ENCODE measurements at regions not wholly inside any gene's neighbourhood (a gene's known extent, or its start where the extent isn't known, plus 50 kb on each side); places are given as distances from the start of the nearest gene placed in this dataset.

GRCh38 chr4:18319431-18319830, 297.9 kb upstream of the LCORL start:
- TF ChIP-seq POLR2A (IDR thresholded peaks at IDR 0.05), result no peak
- TF ChIP-seq EP300 (IDR thresholded peaks at IDR 0.05), result no peak
- no peak for TF ChIP-seq POLR2AphosphoS5 (IDR thresholded peaks at IDR 0.05)
